ENCODE measurements at regions not wholly inside any gene's neighbourhood (a gene's known extent, or its start where the extent isn't known, plus 50 kb on each side); places are given as distances from the start of the nearest gene placed in this dataset.

DNA sequence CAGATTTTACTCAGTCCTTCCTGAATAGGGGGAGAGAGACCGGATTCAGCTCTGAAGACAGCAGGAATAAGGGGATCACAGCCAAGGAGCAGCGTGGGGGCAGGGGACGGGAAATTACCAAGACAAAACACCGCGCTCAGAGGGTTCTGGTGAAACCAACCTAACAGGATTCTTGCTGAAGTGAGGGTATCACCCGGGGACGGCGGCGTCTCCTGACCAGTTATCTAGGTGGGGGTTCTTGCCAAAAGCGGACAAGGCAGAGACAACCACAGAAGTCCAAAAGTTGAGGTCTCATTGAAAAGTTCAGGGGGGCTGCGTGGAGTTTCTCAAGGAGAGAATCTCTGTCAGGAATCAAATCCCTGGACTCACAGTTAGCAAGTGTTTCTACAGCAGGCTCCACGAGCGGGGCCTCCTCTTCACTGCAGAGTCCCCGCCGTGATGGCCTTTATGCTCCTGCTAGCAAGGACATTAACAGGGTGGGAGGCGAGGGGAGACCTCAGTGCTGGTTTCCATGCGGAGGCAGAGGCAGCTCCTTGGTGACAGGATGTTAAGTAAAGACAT is 291.0 kb downstream of the BRD1 start:
- no peak overlapping the region for H2AFZ ChIP-seq (ENCODE audit: low read depth, low read length, poor library complexity, severe bottlenecking)
- 0 out of 2 replicates have a peak, but pooled peaks cover 5% of the 10 kb centered on the region for H4K20me1 ChIP-seq (ENCODE audit: insufficient read depth)
- POLR2A ChIA-PET: no interaction called here
- no peaks in the 10 kb centered on the region for H3K9me3 ChIP-seq (ENCODE audit: control insufficient read depth in 1 of 2, insufficient read depth in 1 of 2, low read depth in 1 of 2, low read length in 2 of 2)
- no peaks in the 10 kb centered on the region for H3K4me1 ChIP-seq (ENCODE audit: control insufficient read depth in 1 of 2, insufficient read depth in 2 of 2, low read length in 2 of 2)
- H3K27ac ChIP-seq (ENCODE audit: low read depth, low read length): no peak overlapping the region
- H3K4me2 ChIP-seq (ENCODE audit: low read length): no peak overlapping the region
- DNase-seq (ENCODE audit: low read depth, low spot score) (no peak), ATAC-seq (no peak)
- no peak overlapping the region for H3K4me3 ChIP-seq (replicated peaks in 1 of 2; ENCODE audit: low read depth in 1 of 2, low read length in 2 of 2)
- CTCF ChIA-PET: no interaction called here
- H3K79me2 ChIP-seq (ENCODE audit: insufficient read depth, low read length): peaks cover 7% of the 10 kb centered on the region; the same call in 1 of the 2 replicates
- RAD21 ChIA-PET (ENCODE audit: low non-redundant PET in 1 of 2, low total read pairs in 2 of 2, uncharacterized antibody in 2 of 2, unreplicated experiment in 2 of 2): no interaction called here
- no TSS peak for BruUV-seq (replicated peaks)
- H3K27me3 ChIP-seq (ENCODE audit: insufficient read depth, low read length): no peaks in the 10 kb centered on the region
- intact Hi-C loops (cut with micrococcal nuclease): loop anchor here (10.0 kb wide), 1 partner anchor 102 kb away; no protein-coding TSS in a partner anchor
- no peak overlapping the region for H3K9ac ChIP-seq (ENCODE audit: low read length)
- TF ChIP-seq SIN3A (IDR thresholded peaks at IDR 0.05; ENCODE audit: low read depth) (no peak), TCF7L2 (IDR thresholded peaks at IDR 0.05; ENCODE audit: borderline replicate concordance, extremely low read depth, insufficient read depth, insufficient read length) (no peak), POLR2AphosphoS5 (IDR thresholded peaks at IDR 0.05; ENCODE audit: low read depth, low read length) (no peak), ZFX (IDR thresholded peaks at IDR 0.05) (no peak), EGR1 (IDR thresholded peaks at IDR 0.05; ENCODE audit: low read depth) (no peak), JUND (IDR thresholded peaks at IDR 0.05) (no peak), SP1 (IDR thresholded peaks at IDR 0.05; ENCODE audit: low read depth) (no peak), EZH2 (IDR thresholded peaks at IDR 0.05) (no peak), POLR2A (IDR thresholded peaks at IDR 0.05; ENCODE audit: borderline replicate concordance, extremely low read depth, insufficient read depth, insufficient read length) (no peak), CEBPB (IDR thresholded peaks at IDR 0.05; ENCODE audit: low read depth) (no peak), RAD21 (IDR thresholded peaks at IDR 0.05; ENCODE audit: low read depth) (no peak), SRF (IDR thresholded peaks at IDR 0.05; ENCODE audit: low read depth) (no peak), CBX3 (IDR thresholded peaks at IDR 0.05; ENCODE audit: low read depth) (no peak), ELF1 (IDR thresholded peaks at IDR 0.05; ENCODE audit: borderline replicate concordance, low read depth) (no peak), FOSL1 (IDR thresholded peaks at IDR 0.05; ENCODE audit: low read depth) (no peak)
- TF ChIP-seq, protein P1, sequence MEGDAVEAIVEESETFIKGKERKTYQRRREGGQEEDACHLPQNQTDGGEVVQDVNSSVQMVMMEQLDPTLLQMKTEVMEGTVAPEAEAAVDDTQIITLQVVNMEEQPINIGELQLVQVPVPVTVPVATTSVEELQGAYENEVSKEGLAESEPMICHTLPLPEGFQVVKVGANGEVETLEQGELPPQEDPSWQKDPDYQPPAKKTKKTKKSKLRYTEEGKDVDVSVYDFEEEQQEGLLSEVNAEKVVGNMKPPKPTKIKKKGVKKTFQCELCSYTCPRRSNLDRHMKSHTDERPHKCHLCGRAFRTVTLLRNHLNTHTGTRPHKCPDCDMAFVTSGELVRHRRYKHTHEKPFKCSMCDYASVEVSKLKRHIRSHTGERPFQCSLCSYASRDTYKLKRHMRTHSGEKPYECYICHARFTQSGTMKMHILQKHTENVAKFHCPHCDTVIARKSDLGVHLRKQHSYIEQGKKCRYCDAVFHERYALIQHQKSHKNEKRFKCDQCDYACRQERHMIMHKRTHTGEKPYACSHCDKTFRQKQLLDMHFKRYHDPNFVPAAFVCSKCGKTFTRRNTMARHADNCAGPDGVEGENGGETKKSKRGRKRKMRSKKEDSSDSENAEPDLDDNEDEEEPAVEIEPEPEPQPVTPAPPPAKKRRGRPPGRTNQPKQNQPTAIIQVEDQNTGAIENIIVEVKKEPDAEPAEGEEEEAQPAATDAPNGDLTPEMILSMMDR (IDR thresholded peaks at IDR 0.05 in 2 of 3, conservative IDR thresholded peaks at IDR 0.05 in 1 of 3; ENCODE audit: borderline replicate concordance in 1 of 3, insufficient read depth in 1 of 3, low read depth in 2 of 3, low read length in 2 of 3): no peak
- TF ChIP-seq, protein P2, sequence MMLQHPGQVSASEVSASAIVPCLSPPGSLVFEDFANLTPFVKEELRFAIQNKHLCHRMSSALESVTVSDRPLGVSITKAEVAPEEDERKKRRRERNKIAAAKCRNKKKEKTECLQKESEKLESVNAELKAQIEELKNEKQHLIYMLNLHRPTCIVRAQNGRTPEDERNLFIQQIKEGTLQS (IDR thresholded peaks at IDR 0.05): no peak
- TF ChIP-seq, protein P3, sequence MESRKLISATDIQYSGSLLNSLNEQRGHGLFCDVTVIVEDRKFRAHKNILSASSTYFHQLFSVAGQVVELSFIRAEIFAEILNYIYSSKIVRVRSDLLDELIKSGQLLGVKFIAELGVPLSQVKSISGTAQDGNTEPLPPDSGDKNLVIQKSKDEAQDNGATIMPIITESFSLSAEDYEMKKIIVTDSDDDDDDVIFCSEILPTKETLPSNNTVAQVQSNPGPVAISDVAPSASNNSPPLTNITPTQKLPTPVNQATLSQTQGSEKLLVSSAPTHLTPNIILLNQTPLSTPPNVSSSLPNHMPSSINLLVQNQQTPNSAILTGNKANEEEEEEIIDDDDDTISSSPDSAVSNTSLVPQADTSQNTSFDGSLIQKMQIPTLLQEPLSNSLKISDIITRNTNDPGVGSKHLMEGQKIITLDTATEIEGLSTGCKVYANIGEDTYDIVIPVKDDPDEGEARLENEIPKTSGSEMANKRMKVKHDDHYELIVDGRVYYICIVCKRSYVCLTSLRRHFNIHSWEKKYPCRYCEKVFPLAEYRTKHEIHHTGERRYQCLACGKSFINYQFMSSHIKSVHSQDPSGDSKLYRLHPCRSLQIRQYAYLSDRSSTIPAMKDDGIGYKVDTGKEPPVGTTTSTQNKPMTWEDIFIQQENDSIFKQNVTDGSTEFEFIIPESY (IDR thresholded peaks at IDR 0.05; ENCODE audit: extremely low read depth, insufficient replicate concordance, low read length): no peak
- TF ChIP-seq, protein P4, sequence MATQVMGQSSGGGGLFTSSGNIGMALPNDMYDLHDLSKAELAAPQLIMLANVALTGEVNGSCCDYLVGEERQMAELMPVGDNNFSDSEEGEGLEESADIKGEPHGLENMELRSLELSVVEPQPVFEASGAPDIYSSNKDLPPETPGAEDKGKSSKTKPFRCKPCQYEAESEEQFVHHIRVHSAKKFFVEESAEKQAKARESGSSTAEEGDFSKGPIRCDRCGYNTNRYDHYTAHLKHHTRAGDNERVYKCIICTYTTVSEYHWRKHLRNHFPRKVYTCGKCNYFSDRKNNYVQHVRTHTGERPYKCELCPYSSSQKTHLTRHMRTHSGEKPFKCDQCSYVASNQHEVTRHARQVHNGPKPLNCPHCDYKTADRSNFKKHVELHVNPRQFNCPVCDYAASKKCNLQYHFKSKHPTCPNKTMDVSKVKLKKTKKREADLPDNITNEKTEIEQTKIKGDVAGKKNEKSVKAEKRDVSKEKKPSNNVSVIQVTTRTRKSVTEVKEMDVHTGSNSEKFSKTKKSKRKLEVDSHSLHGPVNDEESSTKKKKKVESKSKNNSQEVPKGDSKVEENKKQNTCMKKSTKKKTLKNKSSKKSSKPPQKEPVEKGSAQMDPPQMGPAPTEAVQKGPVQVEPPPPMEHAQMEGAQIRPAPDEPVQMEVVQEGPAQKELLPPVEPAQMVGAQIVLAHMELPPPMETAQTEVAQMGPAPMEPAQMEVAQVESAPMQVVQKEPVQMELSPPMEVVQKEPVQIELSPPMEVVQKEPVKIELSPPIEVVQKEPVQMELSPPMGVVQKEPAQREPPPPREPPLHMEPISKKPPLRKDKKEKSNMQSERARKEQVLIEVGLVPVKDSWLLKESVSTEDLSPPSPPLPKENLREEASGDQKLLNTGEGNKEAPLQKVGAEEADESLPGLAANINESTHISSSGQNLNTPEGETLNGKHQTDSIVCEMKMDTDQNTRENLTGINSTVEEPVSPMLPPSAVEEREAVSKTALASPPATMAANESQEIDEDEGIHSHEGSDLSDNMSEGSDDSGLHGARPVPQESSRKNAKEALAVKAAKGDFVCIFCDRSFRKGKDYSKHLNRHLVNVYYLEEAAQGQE (IDR thresholded peaks at IDR 0.05; ENCODE audit: low read depth): no peak
- TF ChIP-seq, protein P5, sequence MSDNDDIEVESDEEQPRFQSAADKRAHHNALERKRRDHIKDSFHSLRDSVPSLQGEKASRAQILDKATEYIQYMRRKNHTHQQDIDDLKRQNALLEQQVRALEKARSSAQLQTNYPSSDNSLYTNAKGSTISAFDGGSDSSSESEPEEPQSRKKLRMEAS (IDR thresholded peaks at IDR 0.05): no peak
- H3K36me3 ChIP-seq (ENCODE audit: control insufficient read depth in 1 of 2, insufficient read depth in 2 of 2, low read length in 2 of 2): no peaks in the 10 kb centered on the region
- H3K9me2 ChIP-seq (ENCODE audit: insufficient read depth): no peaks in the 10 kb centered on the region
